B cell (primary cell): ENCODE measurements at regions not wholly inside any gene's neighbourhood (a gene's known extent, or its start where the extent isn't known, plus 50 kb on each side); places are given as distances from the start of the nearest gene placed in this dataset.

Experiments used
- ATAC-seq: fragments of 200-7000 bp; cut with Tn5 transposase; one replicate; pipeline ENCODE4 v1.10.0; 2021; ENCODE audit warnings: low read depth, mild to moderate bottlenecking, moderate number of reproducible peaks, moderate library complexity
- CTCF ChIA-PET: fragments of 350-600 bp; sonication (Branson Sonifier 250); formaldehyde crosslinking; loops from one replicate; lab custom pipeline; 2021; ENCODE audit warnings: antibody characterized with exemption, inconsistent platforms; lab: Charles Lee
- POLR2A ChIA-PET: fragments of 350-600 bp; sonication (Branson Sonifier 250); formaldehyde crosslinking; loops from one replicate; lab custom pipeline; 2021; ENCODE audit warnings: antibody characterized with exemption; lab: Charles Lee
- DNase-seq: peaks from one replicate; pipeline ENCODE4 v3.0.0; 2013
- H2AFZ ChIP-seq: 2 replicates; pipeline ENCODE4 v1.6.1; 2012; ENCODE audit warnings: mild to moderate bottlenecking, low read depth, low read length; ENCODE audit not compliant: insufficient read depth, poor library complexity, severe bottlenecking
- H3K27ac ChIP-seq, 2 donors: 1 replicate in 1 of 2; 2 replicates in 1 of 2; pipeline ENCODE4 v1.5.1; 2012 to 2013; ENCODE audit warnings: low read length in 2 of 2, mild to moderate bottlenecking in 2 of 2, moderate library complexity in 1 of 2
- H3K27me3 ChIP-seq, 4 experiments: fragments of 200-600 bp in 1 of 4; sonication (generic) in 1 of 4; replicated peaks in 1 of 4; 1 replicate in 2 of 4; 2 replicates in 2 of 4; pipeline versions ENCODE4 v1.6.1 to v1.7.0; 2013 to 2016; ENCODE audit warnings: low read length in 3 of 4, mild to moderate bottlenecking in 2 of 4, mixed read lengths in 1 of 4, moderate library complexity in 1 of 4; ENCODE audit not compliant: insufficient read depth in 4 of 4, control insufficient read depth in 3 of 4; ENCODE audit errors: control extremely low read depth in 1 of 4
- H3K36me3 ChIP-seq, 2 experiments: replicated peaks in 1 of 2; 1 replicate in 1 of 2; 2 replicates in 1 of 2; pipeline versions ENCODE4 v1.6.1 to v1.7.1; 2013; ENCODE audit warnings: low read length in 1 of 2; ENCODE audit not compliant: insufficient read depth in 2 of 2, control insufficient read depth in 1 of 2; ENCODE audit errors: control extremely low read depth in 1 of 2, extremely low read depth in 1 of 2
- H3K4me1 ChIP-seq, 2 donors: fragments of 200-600 bp in 1 of 2; sonication (generic) in 1 of 2; 1 replicate in 1 of 2; 2 replicates in 1 of 2; pipeline versions ENCODE4 v1.5.1 to v1.6.1; 2013 to 2017; ENCODE audit warnings: low read length in 2 of 2; ENCODE audit not compliant: control insufficient read depth in 2 of 2, insufficient read depth in 2 of 2
- H3K4me2 ChIP-seq: replicated peaks from 2 replicates; pipeline ENCODE3; 2012; ENCODE audit warnings: mild to moderate bottlenecking, low read depth, low read length; ENCODE audit not compliant: poor library complexity, severe bottlenecking
- H3K4me3 ChIP-seq, 5 experiments: fragments of 200-600 bp in 1 of 5; sonication (generic) in 1 of 5; 1 replicate in 3 of 5; 2 replicates in 2 of 5; pipeline versions ENCODE4 v1.5.1 to v1.7.0; 2011 to 2016; ENCODE audit warnings: low read length in 4 of 5, mild to moderate bottlenecking in 4 of 5, low read depth in 2 of 5, control low read depth in 1 of 5, moderate library complexity in 1 of 5; ENCODE audit not compliant: insufficient read depth in 1 of 5; ENCODE audit errors: control extremely low read depth in 1 of 5, extremely low read depth in 1 of 5
- H3K79me2 ChIP-seq: fragments of 200-600 bp; sonication (generic); one replicate; pipeline ENCODE4 v1.6.0; 2016; ENCODE audit warnings: low read length; ENCODE audit not compliant: control insufficient read depth, insufficient read depth
- H3K9ac ChIP-seq: fragments of 200-600 bp; sonication (generic); 2 replicates; pipeline ENCODE4 v1.6.1; 2017; ENCODE audit warnings: mild to moderate bottlenecking, low read length, moderate library complexity
- H3K9me3 ChIP-seq, 3 donors: one replicate each; pipeline versions ENCODE4 v1.6.1 to v1.7.1; 2013; ENCODE audit warnings: low read length in 2 of 3; ENCODE audit not compliant: control insufficient read depth in 2 of 3, insufficient read depth in 1 of 3; ENCODE audit errors: control extremely low read depth in 1 of 3
- H4K20me1 ChIP-seq: 2 replicates; pipeline ENCODE4 v1.6.0; 2012; ENCODE audit warnings: mild to moderate bottlenecking, low read length; ENCODE audit not compliant: insufficient read depth, control insufficient read depth, poor library complexity, severe bottlenecking
- H3K27ac Mint-ChIP-seq: one replicate; pipeline ENCODE4 v1.8.0; 2021; ENCODE audit warnings: mixed read lengths
- H3K27me3 Mint-ChIP-seq: one replicate; pipeline ENCODE4 v1.8.0; 2021; ENCODE audit warnings: mixed read lengths
- H3K4me1 Mint-ChIP-seq: one replicate; pipeline ENCODE4 v1.8.0; 2021; ENCODE audit warnings: mixed read lengths
- H3K4me3 Mint-ChIP-seq: one replicate; pipeline ENCODE4 v1.8.0; 2021; ENCODE audit warnings: mixed read lengths
- H3K9me3 Mint-ChIP-seq: one replicate; pipeline ENCODE4 v1.8.0; 2022; ENCODE audit warnings: mixed read lengths; ENCODE audit not compliant: insufficient read depth
- CTCF ChIP-seq: fragments of 200-600 bp; IDR thresholded peaks from one replicate; pipeline ENCODE4 v1.8.0; 2022; ENCODE audit warnings: antibody characterized with exemption, mild to moderate bottlenecking
- EZH2 ChIP-seq: IDR thresholded peaks from 2 replicates; pipeline ENCODE4 v1.6.1; 2012; ENCODE audit warnings: borderline replicate concordance, low read depth, mild to moderate bottlenecking, moderate library complexity, low read length; ENCODE audit not compliant: insufficient read depth, poor library complexity, severe bottlenecking
- WGBS: methylation state at CpG from one replicate; pipeline ENCODE4 v1.1.5; 2013; ENCODE audit warnings: missing lambda C conversion rate; ENCODE audit not compliant: insufficient coverage; 5-methylcytosine and 5-hydroxymethylcytosine counted together
- intact Hi-C: fragments of 100-400 bp; cut with micrococcal nuclease; formaldehyde crosslinking; loops from one replicate; pipeline ENCODE4 v1.10.0; 2022

- no peaks in the 10 kb centered on the region for H3K9me3 Mint-ChIP-seq
- no peaks in the 10 kb centered on the region for H4K20me1 ChIP-seq
- intact Hi-C loops: no loop called here
- H3K27me3 Mint-ChIP-seq: no peaks in the 10 kb centered on the region
- H3K9me3 ChIP-seq: no peaks in the 10 kb centered on the region
- TF ChIP-seq EZH2 (no peak), CTCF (no peak)
- no CpG with 5 or more reads among the region's 1 CpG for WGBS
- H3K27ac Mint-ChIP-seq: no peak overlapping the region
- H3K4me3 Mint-ChIP-seq: no peak overlapping the region
- H3K4me1 ChIP-seq: peaks cover 0 to 12% of the 10 kb centered on the region in 2 donors
- DNase-seq: no peak
- no peak overlapping the region for H3K27ac ChIP-seq
- H3K79me2 ChIP-seq: no peaks in the 10 kb centered on the region
- no peak overlapping the region for H3K9ac ChIP-seq
- H3K4me3 ChIP-seq: no peak overlapping the region
- H3K4me2 ChIP-seq: no peak overlapping the region
- peaks cover 14% of the 10 kb centered on the region for H3K4me1 Mint-ChIP-seq
- ATAC-seq: no peak
- ChIA-PET POLR2A (no interaction called here), CTCF (no interaction called here)
- H3K36me3 ChIP-seq: peaks cover 0 to 3% of the 10 kb centered on the region in 2 experiments
- no peak overlapping the region for H2AFZ ChIP-seq
- H3K27me3 ChIP-seq: no peaks in the 10 kb centered on the region
These were observed 230.1 kb downstream of the RPS4Y2 start for GRCh38 chrY:20986037-20986436.

GRCh38 chrY:20990123-20990522 lies 234.2 kb downstream of the RPS4Y2 start:
- H3K4me3 Mint-ChIP-seq: peak overlapping the region; percentile 48
- POLR2A ChIA-PET: no interaction called here

More at GRCh38 chrY:20990123-20990522, 234.2 kb downstream of the RPS4Y2 start:
- Histone ChIP-seq H4K20me1 (no peaks in the 10 kb centered on the region), H3K4me2 (no peak overlapping the region), H3K4me1 (peaks cover 0 to 21% of the 10 kb centered on the region in 2 donors), H3K9ac (no peak overlapping the region), H3K79me2 (no peaks in the 10 kb centered on the region), H3K36me3 (no peaks in the 10 kb centered on the region), H3K27ac (no peak overlapping the region), H3K9me3 (no peaks in the 10 kb centered on the region), H2AFZ (no peak overlapping the region), H3K27me3 (no peaks in the 10 kb centered on the region), H3K4me3 (no peak overlapping the region)
- DNase-seq (no peak), ATAC-seq (no peak)
- TF ChIP-seq EZH2 (no peak), CTCF (no peak)
- WGBS: 60% methylated on average over 1 of the region's 1 CpG
- intact Hi-C loops: no loop called here
- H3K27ac Mint-ChIP-seq: peak overlapping the region; percentile 79
- CTCF ChIA-PET: no interaction called here
- H3K4me1 Mint-ChIP-seq: peaks cover 23% of the 10 kb centered on the region
- H3K27me3 Mint-ChIP-seq: no peaks in the 10 kb centered on the region
- no peaks in the 10 kb centered on the region for H3K9me3 Mint-ChIP-seq
